ENCODE measurements at regions not wholly inside any gene's neighbourhood (a gene's known extent, or its start where the extent isn't known, plus 50 kb on each side); places are given as distances from the start of the nearest gene placed in this dataset.

DNA sequence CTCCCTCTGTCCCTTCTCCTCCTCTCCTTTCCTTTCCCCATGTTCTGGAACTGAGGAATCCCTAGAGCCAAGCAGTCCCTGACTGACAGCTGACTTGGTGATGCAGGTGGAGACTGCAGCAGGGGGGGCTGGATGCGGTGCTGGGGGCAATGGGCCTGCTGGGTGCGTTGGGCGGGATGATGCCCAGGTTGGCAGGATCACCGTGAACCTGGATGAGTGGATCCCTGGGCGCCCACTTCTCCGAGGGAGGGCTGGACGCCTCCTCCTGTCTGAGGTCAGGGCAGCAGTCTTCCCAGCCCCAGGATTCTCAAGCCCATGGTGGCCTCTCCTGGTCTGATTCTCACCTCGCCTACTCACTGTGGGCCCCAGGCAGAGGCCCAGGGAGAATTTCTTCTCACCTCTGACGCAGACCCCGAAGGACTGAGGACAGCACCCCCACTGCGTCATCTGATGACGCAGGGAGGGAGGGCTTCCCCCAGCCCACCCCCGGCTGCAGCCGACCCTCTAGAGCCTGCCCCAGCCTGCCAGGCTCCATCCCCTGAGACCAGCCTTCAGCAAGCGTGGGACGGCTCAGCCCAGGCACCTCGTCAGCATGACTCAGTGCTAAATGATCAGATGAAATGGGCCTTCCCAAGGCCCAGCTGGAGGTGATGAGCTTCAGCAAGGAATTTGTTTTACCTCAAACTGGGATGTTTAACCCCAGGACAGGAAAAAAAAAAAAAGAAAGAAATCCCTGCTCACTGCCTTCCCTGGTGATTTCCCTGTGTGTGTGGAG lies 188.0 kb upstream of the TNRC6C start:
- H3K27me3 Mint-ChIP-seq (ENCODE audit: low read depth) = no peaks in the 10 kb centered on the region
- H3K36me3 Mint-ChIP-seq (ENCODE audit: low read depth) = no peaks in the 10 kb centered on the region
- H3K4me3 Mint-ChIP-seq = no peak overlapping the region
- intact Hi-C loops (cut with micrococcal nuclease) = no loop called here
- peaks cover 10% of the 10 kb centered on the region for H3K4me1 Mint-ChIP-seq (ENCODE audit: low read depth)
- no peak for DNase-seq
- no peaks in the 10 kb centered on the region for H3K9me3 Mint-ChIP-seq
- no peak overlapping the region for H3K27ac Mint-ChIP-seq
- CTCF ChIA-PET = interaction anchor here (0.9 to 2.7 kb wide), 2 partner anchors 228 to 242 kb away, joined by 3 to 13 read pairs; no protein-coding TSS in a partner anchor

DNA sequence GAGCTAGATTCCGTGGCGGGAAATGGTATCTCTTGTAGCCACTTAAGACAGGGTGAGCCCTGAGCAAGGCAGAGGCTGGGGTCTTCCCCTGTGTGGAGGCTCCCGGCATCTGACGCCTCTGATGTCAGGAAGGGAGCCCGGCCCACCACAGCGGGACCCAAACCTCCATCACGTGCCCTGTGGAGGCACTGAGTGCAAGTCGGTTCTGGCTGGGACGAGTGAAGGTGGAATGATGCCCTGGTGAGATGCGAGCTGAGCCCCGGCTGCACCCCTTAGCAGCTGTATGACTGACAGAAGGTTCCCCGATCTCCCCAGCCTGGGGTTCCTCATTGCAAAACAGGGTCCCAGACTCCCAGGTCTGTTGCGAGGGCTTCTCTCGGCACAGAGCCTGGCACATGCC lies 187.4 kb upstream of the TNRC6C start:
- Mint-ChIP-seq H3K36me3 (ENCODE audit: low read depth) (no peaks in the 10 kb centered on the region), H3K27me3 (ENCODE audit: low read depth) (no peaks in the 10 kb centered on the region), H3K27ac (no peak overlapping the region), H3K4me3 (no peak overlapping the region), H3K4me1 (ENCODE audit: low read depth) (peaks cover 10% of the 10 kb centered on the region), H3K9me3 (no peaks in the 10 kb centered on the region)
- intact Hi-C loops (cut with micrococcal nuclease) = no loop called here
- CTCF ChIA-PET = interaction anchor here (0.9 to 2.7 kb wide), 3 partner anchors 228 to 246 kb away, joined by 3 to 13 read pairs (median 5); no protein-coding TSS in a partner anchor
- no peak for DNase-seq

DNA sequence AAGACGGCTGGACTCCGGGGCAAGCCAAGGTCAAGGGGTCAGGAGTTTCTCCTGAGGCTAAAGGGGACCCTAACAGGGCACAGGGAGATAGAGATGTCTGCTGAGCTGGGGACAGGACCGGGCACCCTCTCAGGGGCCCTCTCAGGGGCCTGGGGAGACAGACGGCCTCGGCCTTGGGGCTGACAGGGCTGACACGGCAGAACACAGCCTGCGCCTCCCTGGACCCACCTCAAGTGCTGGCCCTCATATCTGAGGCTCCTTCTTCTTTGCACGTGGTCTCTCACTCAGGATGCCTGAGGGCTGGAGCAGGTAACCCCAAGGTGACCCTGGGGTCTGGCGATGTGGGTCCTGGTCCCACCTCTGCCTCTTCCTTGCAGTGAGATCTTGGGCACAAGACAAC lies 186.9 kb upstream of the TNRC6C start:
- H3K4me1 Mint-ChIP-seq (ENCODE audit: low read depth) = peaks cover 10% of the 10 kb centered on the region
- no peak for DNase-seq
- no peaks in the 10 kb centered on the region for H3K27me3 Mint-ChIP-seq (ENCODE audit: low read depth)
- intact Hi-C loops (cut with micrococcal nuclease) = no loop called here
- no peaks in the 10 kb centered on the region for H3K36me3 Mint-ChIP-seq (ENCODE audit: low read depth)
- CTCF ChIA-PET = interaction anchor here (0.6 to 2.7 kb wide), 5 partner anchors 112 to 265 kb away, joined by 3 to 13 read pairs (median 5); no protein-coding TSS in a partner anchor
- H3K27ac Mint-ChIP-seq = no peak overlapping the region
- no peak overlapping the region for H3K4me3 Mint-ChIP-seq
- H3K9me3 Mint-ChIP-seq = no peaks in the 10 kb centered on the region

DNA sequence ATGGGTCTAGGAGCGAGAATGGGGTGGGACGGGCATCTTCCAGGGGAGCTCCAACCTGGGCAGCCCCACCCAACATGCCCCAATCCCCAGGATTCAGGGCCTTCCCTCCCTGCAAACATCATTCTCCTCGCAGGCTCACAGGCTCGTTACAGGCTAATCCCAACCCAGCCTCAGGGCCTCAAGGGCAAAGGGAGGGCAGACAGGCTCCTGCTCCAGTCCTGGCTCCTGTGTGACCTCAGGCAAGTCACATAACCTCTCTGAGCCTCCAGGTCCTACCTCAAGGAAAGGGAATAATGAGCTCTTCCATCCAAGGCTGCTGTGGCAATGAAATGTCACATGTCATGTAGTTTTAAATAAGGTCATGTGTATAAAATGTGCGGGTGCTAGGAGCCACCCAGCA lies 186.5 kb upstream of the TNRC6C start:
- Mint-ChIP-seq H3K27me3 (ENCODE audit: low read depth) (no peaks in the 10 kb centered on the region), H3K4me3 (no peak overlapping the region), H3K36me3 (ENCODE audit: low read depth) (no peaks in the 10 kb centered on the region), H3K9me3 (no peaks in the 10 kb centered on the region), H3K4me1 (ENCODE audit: low read depth) (peaks cover 10% of the 10 kb centered on the region), H3K27ac (no peak overlapping the region)
- CTCF ChIA-PET = interaction anchor here (0.6 to 2.7 kb wide), 4 partner anchors 112 to 265 kb away, joined by 4 to 13 read pairs (median 6); no protein-coding TSS in a partner anchor
- intact Hi-C loops (cut with micrococcal nuclease) = loop anchor here (1.0 to 2.0 kb wide), 2 partner anchors 185 to 241 kb away; no protein-coding TSS in a partner anchor
- DNase-seq = no peak

DNA sequence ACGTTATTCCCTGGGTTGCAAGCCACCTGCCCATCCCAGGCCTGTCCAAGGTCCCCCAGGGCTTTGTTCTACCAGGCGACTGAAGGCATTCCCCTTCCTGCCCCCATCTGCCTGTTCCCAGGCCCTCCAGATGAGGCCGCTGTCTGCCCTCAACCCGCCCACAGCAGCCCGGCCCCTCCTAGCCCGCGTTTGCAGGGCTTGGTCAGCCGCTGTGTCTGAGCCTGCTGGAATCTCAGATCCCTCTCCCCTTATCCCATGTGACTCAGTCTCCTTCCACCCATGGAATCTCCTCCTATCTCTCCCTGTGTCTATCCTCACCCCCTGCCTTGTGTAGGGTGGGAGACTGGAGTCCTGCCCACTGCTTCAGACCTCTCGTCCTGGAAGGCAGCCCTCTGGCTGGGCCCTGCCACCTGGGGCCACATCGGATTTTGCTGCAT lies 186.0 kb upstream of the TNRC6C start:
- DNase-seq = peak; percentile 81
- intact Hi-C loops (cut with micrococcal nuclease) = loop anchor here (1.0 to 2.0 kb wide), 2 partner anchors 184 to 241 kb away; no protein-coding TSS in a partner anchor
- Mint-ChIP-seq H3K4me3 (no peak overlapping the region), H3K36me3 (ENCODE audit: low read depth) (no peaks in the 10 kb centered on the region), H3K27ac (no peak overlapping the region), H3K9me3 (no peaks in the 10 kb centered on the region), H3K27me3 (ENCODE audit: low read depth) (no peaks in the 10 kb centered on the region), H3K4me1 (ENCODE audit: low read depth) (peaks cover 10% of the 10 kb centered on the region)
- CTCF ChIA-PET = interaction anchor here (0.7 to 2.7 kb wide), 3 partner anchors 111 to 527 kb away, joined by 3 to 13 read pairs (median 4); no protein-coding TSS in a partner anchor

DNA sequence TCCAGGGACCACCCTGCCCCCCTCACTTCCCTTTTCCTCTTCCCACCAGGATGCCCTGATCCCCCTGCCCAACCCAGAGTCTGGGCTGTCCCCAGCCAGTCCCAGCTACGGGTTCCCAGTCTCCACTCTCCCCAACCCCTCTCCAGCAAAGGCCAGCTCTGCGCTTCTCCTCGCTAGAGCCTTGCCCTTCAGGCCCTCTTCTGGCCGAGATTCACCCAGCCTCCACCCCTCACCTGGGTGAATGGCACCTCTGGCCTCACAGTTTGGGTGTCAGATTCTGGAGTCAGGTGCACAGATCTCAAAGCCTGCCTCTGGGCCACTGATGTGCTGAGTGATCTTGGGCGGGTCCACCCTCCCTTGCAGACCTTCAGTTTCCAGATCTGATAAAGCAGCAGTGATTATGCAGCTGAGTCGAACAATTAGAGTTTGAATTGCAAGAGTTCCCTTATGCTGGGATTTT lies 185.6 kb upstream of the TNRC6C start:
- H3K9me3 Mint-ChIP-seq = no peaks in the 10 kb centered on the region
- intact Hi-C loops (cut with micrococcal nuclease) = loop anchor here (1.0 to 2.0 kb wide), 2 partner anchors 184 to 240 kb away; no protein-coding TSS in a partner anchor
- H3K36me3 Mint-ChIP-seq (ENCODE audit: low read depth) = no peaks in the 10 kb centered on the region
- CTCF ChIA-PET = interaction anchor here (0.7 to 1.8 kb wide), 3 partner anchors 241 to 526 kb away, joined by 3 to 15 read pairs (median 3); no protein-coding TSS in a partner anchor
- peaks cover 10% of the 10 kb centered on the region for H3K4me1 Mint-ChIP-seq (ENCODE audit: low read depth)
- no peaks in the 10 kb centered on the region for H3K27me3 Mint-ChIP-seq (ENCODE audit: low read depth)
- no peak overlapping the region for H3K4me3 Mint-ChIP-seq
- no peak for DNase-seq
- no peak overlapping the region for H3K27ac Mint-ChIP-seq

DNA sequence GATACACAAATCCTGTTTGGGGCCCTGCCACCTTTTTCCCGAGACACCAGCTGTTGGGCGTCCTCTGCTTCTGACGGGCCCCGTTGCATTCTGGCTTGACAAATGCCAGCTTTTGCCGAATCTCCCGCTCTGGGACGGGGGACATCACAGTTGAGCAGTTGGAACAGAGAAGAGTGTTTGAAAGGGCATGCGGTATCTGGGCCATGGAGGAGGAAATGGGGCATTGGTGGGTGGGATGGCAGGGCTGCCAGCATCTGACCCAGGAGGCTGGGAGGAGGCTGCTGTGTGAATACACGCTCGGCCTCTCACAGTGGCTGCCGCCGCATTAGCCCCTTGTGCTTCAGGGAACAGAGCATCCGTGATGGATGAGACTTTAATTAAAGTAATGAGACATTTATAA lies 184.3 kb upstream of the TNRC6C start:
- no peak overlapping the region for H3K4me3 Mint-ChIP-seq
- intact Hi-C loops (cut with micrococcal nuclease) = no loop called here
- CTCF ChIA-PET = interaction anchor here (0.7 to 1.8 kb wide), 7 partner anchors 99 to 1019 kb away, joined by 3 to 15 read pairs (median 3); no protein-coding TSS in a partner anchor

DNA sequence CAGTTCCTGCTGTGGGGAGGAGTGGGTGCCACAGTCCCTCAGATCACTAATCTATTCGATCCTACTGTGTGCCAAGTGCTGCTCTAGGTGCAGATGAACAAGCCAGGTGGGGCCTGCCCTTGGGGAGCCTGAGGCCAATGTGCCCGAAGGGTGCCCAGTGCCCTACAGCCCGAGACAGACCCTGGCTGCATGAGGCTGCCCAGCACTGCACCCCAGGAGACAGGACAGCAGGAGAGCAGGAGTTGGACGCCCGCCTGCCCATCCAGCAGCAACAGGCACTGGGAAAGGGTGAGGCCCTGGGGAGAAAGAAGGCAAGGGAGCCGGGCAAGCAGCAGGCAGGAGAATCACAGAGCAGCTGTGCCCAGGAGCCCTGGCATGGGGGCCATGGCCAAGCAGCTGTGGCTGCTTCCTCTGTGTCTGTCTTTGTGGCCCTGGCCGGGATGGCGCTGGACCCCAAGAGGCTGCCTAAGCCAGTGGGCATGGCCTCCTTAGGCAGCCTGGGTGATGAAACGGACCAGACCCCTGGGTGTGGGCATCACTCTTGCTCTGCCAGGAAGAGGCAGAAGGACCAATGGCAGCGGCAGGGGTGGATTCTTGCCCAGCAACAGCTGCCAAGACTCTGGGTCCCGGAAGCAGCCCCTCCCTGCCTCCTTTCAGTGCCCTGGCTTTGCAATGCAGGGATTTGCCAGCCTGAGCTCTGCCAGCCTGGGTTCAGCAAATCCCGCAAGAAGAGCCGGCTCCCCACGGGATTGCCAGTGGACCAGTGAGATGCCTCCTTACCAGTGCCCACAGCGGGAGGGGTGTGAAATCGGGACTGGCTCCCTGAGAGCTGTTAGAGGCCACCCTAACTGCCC lies 179.6 kb upstream of the TNRC6C start:
- no peaks in the 10 kb centered on the region for H3K9me3 Mint-ChIP-seq
- H3K36me3 Mint-ChIP-seq (ENCODE audit: low read depth) = no peaks in the 10 kb centered on the region
- H3K4me3 Mint-ChIP-seq = no peak overlapping the region
- H3K27me3 Mint-ChIP-seq (ENCODE audit: low read depth) = no peaks in the 10 kb centered on the region
- intact Hi-C loops (cut with micrococcal nuclease) = no loop called here
- DNase-seq = no peak
- H3K4me1 Mint-ChIP-seq (ENCODE audit: low read depth) = peaks cover 7% of the 10 kb centered on the region
- H3K27ac Mint-ChIP-seq = no peak overlapping the region
- CTCF ChIA-PET = interaction anchor here (0.5 kb wide), 1 partner anchor 529 kb away, joined by 3 read pairs; no protein-coding TSS in a partner anchor

More for the DNA sequence above, 184.3 kb upstream of the TNRC6C start:
- H3K27me3 Mint-ChIP-seq (ENCODE audit: low read depth) = no peaks in the 10 kb centered on the region
- no peak overlapping the region for H3K27ac Mint-ChIP-seq
- H3K9me3 Mint-ChIP-seq = no peaks in the 10 kb centered on the region
- peaks cover 10% of the 10 kb centered on the region for H3K4me1 Mint-ChIP-seq (ENCODE audit: low read depth)
- DNase-seq = no peak
- no peaks in the 10 kb centered on the region for H3K36me3 Mint-ChIP-seq (ENCODE audit: low read depth)

DNA sequence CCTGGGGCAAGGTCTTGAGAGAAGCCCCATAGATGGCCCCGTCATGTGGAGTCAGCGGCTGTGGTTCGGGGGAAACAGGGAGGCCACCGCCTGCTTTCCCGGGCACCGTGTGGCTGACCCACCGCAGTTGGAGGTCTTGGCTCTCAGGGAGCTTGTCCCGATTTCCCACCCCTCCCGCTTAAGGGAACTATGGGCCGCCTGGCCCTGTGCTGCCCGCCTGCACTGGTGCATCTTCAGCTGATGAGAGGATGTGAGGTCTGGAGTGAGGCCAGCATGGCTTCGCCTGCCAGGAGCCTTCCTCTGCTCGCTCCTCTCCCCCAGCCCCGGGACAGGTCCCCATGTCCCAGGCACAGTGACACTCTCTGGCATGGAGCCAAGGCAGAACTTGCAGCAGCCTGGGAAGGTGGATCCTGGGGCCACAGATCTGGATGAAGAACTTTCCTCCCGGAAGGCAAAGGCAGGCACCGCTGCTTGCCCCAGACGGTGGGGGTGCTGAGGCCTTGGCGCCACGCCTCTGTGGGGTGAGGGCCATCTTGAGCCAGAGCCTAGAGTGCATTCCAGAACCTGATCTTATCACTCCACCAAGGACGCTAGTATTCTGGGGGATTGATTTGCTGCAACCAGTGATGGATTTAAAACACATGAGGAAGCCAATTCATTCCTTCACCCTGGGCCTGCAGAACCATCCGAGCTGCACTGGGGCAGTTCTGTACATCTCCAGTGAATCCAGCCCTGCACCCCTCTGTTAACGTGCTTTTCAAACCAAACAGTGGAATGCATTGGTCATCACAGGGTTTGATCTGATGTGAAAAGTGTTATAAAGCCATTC lies 178.6 kb upstream of the TNRC6C start:
- H3K36me3 Mint-ChIP-seq (ENCODE audit: low read depth) = no peaks in the 10 kb centered on the region
- DNase-seq = no peak
- H3K4me3 Mint-ChIP-seq = no peak overlapping the region
- peaks cover 17% of the 10 kb centered on the region for H3K4me1 Mint-ChIP-seq (ENCODE audit: low read depth)
- no peak overlapping the region for H3K27ac Mint-ChIP-seq
- intact Hi-C loops (cut with micrococcal nuclease) = no loop called here
- H3K27me3 Mint-ChIP-seq (ENCODE audit: low read depth) = no peaks in the 10 kb centered on the region
- CTCF ChIA-PET = no interaction called here
- no peaks in the 10 kb centered on the region for H3K9me3 Mint-ChIP-seq

DNA sequence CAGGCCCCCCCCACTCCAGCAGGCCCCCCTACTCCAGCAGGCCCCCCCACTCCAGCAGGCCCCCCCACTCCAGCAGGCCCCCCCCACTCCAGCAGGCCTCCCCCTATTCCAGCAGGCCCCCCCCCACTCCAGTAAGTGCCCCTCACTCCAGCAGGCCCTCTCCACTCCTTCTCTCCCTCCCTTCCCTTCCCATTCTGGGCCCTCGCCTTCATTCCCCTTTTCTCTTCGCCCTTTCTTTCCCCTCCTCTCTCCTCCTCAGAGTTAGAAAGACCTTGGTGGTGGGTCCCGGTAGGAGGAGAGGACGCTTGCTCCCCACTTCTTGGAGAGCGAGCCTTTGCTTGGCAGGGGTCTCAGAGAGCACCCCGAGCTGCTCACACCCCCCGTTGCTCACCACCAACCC lies 177.0 kb upstream of the TNRC6C start:
- intact Hi-C loops (cut with micrococcal nuclease) = no loop called here
- CTCF ChIA-PET = no interaction called here
- H3K4me1 Mint-ChIP-seq (ENCODE audit: low read depth) = peaks cover 17% of the 10 kb centered on the region
- no peaks in the 10 kb centered on the region for H3K9me3 Mint-ChIP-seq
- H3K4me3 Mint-ChIP-seq = no peak overlapping the region
- no peaks in the 10 kb centered on the region for H3K36me3 Mint-ChIP-seq (ENCODE audit: low read depth)
- H3K27me3 Mint-ChIP-seq (ENCODE audit: low read depth) = no peaks in the 10 kb centered on the region
- no peak for DNase-seq
- no peak overlapping the region for H3K27ac Mint-ChIP-seq

DNA sequence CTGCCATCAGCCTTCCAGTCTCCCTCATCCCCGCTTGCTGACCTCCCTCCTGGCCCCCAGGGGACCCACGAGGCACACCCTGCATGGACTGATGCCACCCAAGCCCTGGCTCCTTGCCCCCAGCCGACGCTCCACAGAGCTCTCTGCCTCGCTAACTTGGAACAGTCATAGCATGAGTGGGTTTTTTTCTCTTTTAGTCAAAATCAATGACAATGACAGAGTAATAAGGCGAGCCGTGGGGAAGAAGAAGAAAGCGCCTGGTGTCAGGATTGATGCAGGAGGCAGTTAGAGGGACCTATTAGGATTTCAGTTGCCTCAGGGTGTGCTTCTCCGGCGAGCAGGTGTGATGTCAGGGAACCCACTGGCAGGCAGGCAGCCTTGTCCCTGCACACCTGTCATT lies 176.3 kb upstream of the TNRC6C start:
- intact Hi-C loops (cut with micrococcal nuclease) = no loop called here
- H3K36me3 Mint-ChIP-seq (ENCODE audit: low read depth) = no peaks in the 10 kb centered on the region
- H3K27ac Mint-ChIP-seq = no peak overlapping the region
- no peak overlapping the region for H3K4me3 Mint-ChIP-seq
- CTCF ChIA-PET = no interaction called here
- H3K27me3 Mint-ChIP-seq (ENCODE audit: low read depth) = no peaks in the 10 kb centered on the region
- peak; percentile 25 for DNase-seq
- no peaks in the 10 kb centered on the region for H3K9me3 Mint-ChIP-seq
- peaks cover 17% of the 10 kb centered on the region for H3K4me1 Mint-ChIP-seq (ENCODE audit: low read depth)

Measured in activated naive CD4-positive, alpha-beta T cell treated with anti-CD3 and anti-CD28 coated beads for 36 hours (primary cell).